Nephron progenitor cell (in vitro differentiated cells): ENCODE measurements at regions not wholly inside any gene's neighbourhood (a gene's known extent, or its start where the extent isn't known, plus 50 kb on each side); places are given as distances from the start of the nearest gene placed in this dataset.

ENCODE experiments used
- DNase-seq: peaks from one replicate; pipeline ENCODE4 v3.0.0; 2021
- H3K27ac Mint-ChIP-seq: 2 replicates; pipeline ENCODE4 v1.8.0; 2021; ENCODE audit warnings: mild to moderate bottlenecking, moderate library complexity, mixed read lengths
- H3K27me3 Mint-ChIP-seq: 2 replicates; pipeline ENCODE4 v1.8.0; 2021; ENCODE audit warnings: mild to moderate bottlenecking, low read depth, mixed read lengths; ENCODE audit not compliant: poor library complexity
- H3K36me3 Mint-ChIP-seq: 2 replicates; pipeline ENCODE4 v1.8.0; 2021; ENCODE audit warnings: low read depth, mixed read lengths
- H3K4me1 Mint-ChIP-seq: 2 replicates; pipeline ENCODE4 v1.8.0; 2021; ENCODE audit warnings: mixed read lengths
- H3K4me3 Mint-ChIP-seq: 2 replicates; pipeline ENCODE4 v1.8.0; 2021; ENCODE audit warnings: mild to moderate bottlenecking, moderate library complexity, mixed read lengths
- H3K9me3 Mint-ChIP-seq: 2 replicates; pipeline ENCODE4 v1.8.0; 2021; ENCODE audit warnings: mild to moderate bottlenecking, moderate library complexity, mixed read lengths
- CTCF ChIP-seq: fragments of 200-600 bp; sonication (generic); IDR thresholded peaks from 2 replicates; pipeline ENCODE4 v1.5.0; 2021; ENCODE audit warnings: antibody characterized with exemption

GRCh38 chr1:232890340-232890943, 60.0 kb upstream of the NTPCR start:
- Mint-ChIP-seq H3K9me3 (peaks cover 26% of the 10 kb centered on the region), H3K27ac (no peak overlapping the region), H3K36me3 (peaks cover 6% of the 10 kb centered on the region), H3K27me3 (peaks cover 15% of the 10 kb centered on the region), H3K4me1 (no peaks in the 10 kb centered on the region), H3K4me3 (no peak overlapping the region)
- no peak for TF ChIP-seq CTCF
- no peak for DNase-seq

- peaks cover 26% of the 10 kb centered on the region for H3K9me3 Mint-ChIP-seq
- no peak overlapping the region for H3K27ac Mint-ChIP-seq
- no peak for TF ChIP-seq CTCF
- no peaks in the 10 kb centered on the region for H3K4me1 Mint-ChIP-seq
- peaks cover 6% of the 10 kb centered on the region for H3K36me3 Mint-ChIP-seq
- H3K27me3 Mint-ChIP-seq: peaks cover 12% of the 10 kb centered on the region
- no peak overlapping the region for H3K4me3 Mint-ChIP-seq
- DNase-seq: no peak
These were observed 59.3 kb upstream of the NTPCR start for GRCh38 chr1:232891071-232891470.

- peaks cover 6% of the 10 kb centered on the region for H3K36me3 Mint-ChIP-seq
- H3K4me1 Mint-ChIP-seq: no peaks in the 10 kb centered on the region
- H3K9me3 Mint-ChIP-seq: peaks cover 26% of the 10 kb centered on the region
- H3K27ac Mint-ChIP-seq: no peak overlapping the region
- no peak overlapping the region for H3K4me3 Mint-ChIP-seq
- peaks cover 12% of the 10 kb centered on the region for H3K27me3 Mint-ChIP-seq
- TF ChIP-seq CTCF: no peak
- no peak for DNase-seq
These were observed 58.6 kb upstream of the NTPCR start for GRCh38 chr1:232891656-232892317.

GRCh38 chr1:232893481-232894313, 56.7 kb upstream of the NTPCR start:
- H3K27ac Mint-ChIP-seq: no peak overlapping the region
- H3K27me3 Mint-ChIP-seq: peaks cover 12% of the 10 kb centered on the region
- peaks cover 6% of the 10 kb centered on the region for H3K36me3 Mint-ChIP-seq
- peaks cover 26% of the 10 kb centered on the region for H3K9me3 Mint-ChIP-seq
- DNase-seq: no peak
- TF ChIP-seq CTCF: no peak
- no peak overlapping the region for H3K4me3 Mint-ChIP-seq
- no peaks in the 10 kb centered on the region for H3K4me1 Mint-ChIP-seq

- H3K9me3 Mint-ChIP-seq: peaks cover 26% of the 10 kb centered on the region
- H3K27me3 Mint-ChIP-seq: peaks cover 6% of the 10 kb centered on the region
- DNase-seq: no peak
- H3K4me1 Mint-ChIP-seq: no peaks in the 10 kb centered on the region
- H3K36me3 Mint-ChIP-seq: peaks cover 6% of the 10 kb centered on the region
- H3K27ac Mint-ChIP-seq: no peak overlapping the region
- no peak for TF ChIP-seq CTCF
- H3K4me3 Mint-ChIP-seq: no peak overlapping the region
These were observed 56.0 kb upstream of the NTPCR start for GRCh38 chr1:232894436-232894835.
